ENCODE measurements at regions not wholly inside any gene's neighbourhood (a gene's known extent, or its start where the extent isn't known, plus 50 kb on each side); places are given as distances from the start of the nearest gene placed in this dataset.

DNA sequence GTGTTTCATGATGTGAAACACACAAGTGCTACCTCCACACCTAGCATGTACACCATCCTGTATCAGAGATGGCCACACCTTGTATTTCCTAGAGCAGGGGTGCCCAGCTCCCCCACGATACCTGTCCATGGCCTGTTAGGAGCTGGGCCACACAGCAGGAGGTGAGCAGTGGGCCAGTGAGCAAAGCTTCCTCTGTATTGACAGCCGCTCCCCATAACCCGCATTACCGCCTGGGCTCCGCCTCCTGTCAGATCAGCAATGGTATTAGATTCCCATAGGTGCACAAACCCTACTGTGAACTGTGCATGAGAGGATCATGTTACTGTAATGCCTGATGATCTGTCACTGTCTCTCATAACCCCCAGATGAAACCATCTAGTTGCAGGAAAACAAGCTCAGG is 145.6 kb upstream of the RNF32 start:
- TF ChIP-seq, protein P1, sequence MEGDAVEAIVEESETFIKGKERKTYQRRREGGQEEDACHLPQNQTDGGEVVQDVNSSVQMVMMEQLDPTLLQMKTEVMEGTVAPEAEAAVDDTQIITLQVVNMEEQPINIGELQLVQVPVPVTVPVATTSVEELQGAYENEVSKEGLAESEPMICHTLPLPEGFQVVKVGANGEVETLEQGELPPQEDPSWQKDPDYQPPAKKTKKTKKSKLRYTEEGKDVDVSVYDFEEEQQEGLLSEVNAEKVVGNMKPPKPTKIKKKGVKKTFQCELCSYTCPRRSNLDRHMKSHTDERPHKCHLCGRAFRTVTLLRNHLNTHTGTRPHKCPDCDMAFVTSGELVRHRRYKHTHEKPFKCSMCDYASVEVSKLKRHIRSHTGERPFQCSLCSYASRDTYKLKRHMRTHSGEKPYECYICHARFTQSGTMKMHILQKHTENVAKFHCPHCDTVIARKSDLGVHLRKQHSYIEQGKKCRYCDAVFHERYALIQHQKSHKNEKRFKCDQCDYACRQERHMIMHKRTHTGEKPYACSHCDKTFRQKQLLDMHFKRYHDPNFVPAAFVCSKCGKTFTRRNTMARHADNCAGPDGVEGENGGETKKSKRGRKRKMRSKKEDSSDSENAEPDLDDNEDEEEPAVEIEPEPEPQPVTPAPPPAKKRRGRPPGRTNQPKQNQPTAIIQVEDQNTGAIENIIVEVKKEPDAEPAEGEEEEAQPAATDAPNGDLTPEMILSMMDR (conservative IDR thresholded peaks at IDR 0.05; ENCODE audit: low read depth, low read length): no peak
- TF ChIP-seq BHLHE40 (IDR thresholded peaks at IDR 0.05; ENCODE audit: low read depth, low read length) (no peak), POLR2A (IDR thresholded peaks at IDR 0.05; ENCODE audit: low read depth, low read length) (no peak), CEBPB (IDR thresholded peaks at IDR 0.05; ENCODE audit: low read depth, low read length) (no peak), RFX5 (IDR thresholded peaks at IDR 0.05; ENCODE audit: low read depth, low read length) (no peak), RAD21 (IDR thresholded peaks at IDR 0.05; ENCODE audit: low read length) (no peak), SMC3 (IDR thresholded peaks at IDR 0.05; ENCODE audit: low read depth, low read length) (no peak), MAZ (IDR thresholded peaks at IDR 0.05; ENCODE audit: borderline replicate concordance, low read depth, low read length) (no peak), FOS (IDR thresholded peaks at IDR 0.05; ENCODE audit: low read depth, low read length) (no peak), RCOR1 (IDR thresholded peaks at IDR 0.05; ENCODE audit: insufficient replicate concordance, low read length) (no peak), CHD1 (IDR thresholded peaks at IDR 0.05; ENCODE audit: low read depth, low read length) (no peak), NFE2L2 (IDR thresholded peaks at IDR 0.05; ENCODE audit: low read depth, low read length) (no peak), MAFK (IDR thresholded peaks at IDR 0.05; ENCODE audit: low read depth, low read length) (no peak)
- TF ChIP-seq, protein P2, sequence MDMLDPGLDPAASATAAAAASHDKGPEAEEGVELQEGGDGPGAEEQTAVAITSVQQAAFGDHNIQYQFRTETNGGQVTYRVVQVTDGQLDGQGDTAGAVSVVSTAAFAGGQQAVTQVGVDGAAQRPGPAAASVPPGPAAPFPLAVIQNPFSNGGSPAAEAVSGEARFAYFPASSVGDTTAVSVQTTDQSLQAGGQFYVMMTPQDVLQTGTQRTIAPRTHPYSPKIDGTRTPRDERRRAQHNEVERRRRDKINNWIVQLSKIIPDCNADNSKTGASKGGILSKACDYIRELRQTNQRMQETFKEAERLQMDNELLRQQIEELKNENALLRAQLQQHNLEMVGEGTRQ (IDR thresholded peaks at IDR 0.05; ENCODE audit: low read depth, low read length): no peak
